Hepatic stellate cell (primary cell): ENCODE measurements at regions not wholly inside any gene's neighbourhood (a gene's known extent, or its start where the extent isn't known, plus 50 kb on each side); places are given as distances from the start of the nearest gene placed in this dataset.

ENCODE experiments used
- DNase-seq: peaks from one replicate; pipeline ENCODE4 v3.0.0; 2011; ENCODE audit warnings: low spot score

- no peak for DNase-seq
These were observed 131.1 kb upstream of the COL21A1 start for GRCh38 chr6:56378507-56378906.

DNA sequence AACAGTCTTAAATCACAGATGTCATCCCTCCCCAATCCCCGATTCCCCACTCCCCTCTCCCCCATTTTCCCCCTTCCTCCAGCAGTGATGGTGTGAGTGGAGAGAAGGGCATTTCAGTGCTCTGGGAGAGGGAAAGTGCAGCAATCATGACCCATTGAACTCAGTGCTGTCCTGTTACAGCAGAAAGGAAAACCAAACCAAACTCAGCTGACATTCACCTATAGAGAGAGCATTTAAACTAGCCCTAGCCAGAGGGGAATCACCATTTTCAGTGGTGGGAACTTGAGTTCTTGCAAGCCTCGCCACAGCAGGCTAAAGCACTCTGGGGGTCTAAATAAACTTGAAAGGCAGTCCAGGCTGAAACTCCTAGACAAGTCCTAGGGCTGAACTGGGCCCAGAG is 129.9 kb upstream of the COL21A1 start:
- no peak for DNase-seq

DNA sequence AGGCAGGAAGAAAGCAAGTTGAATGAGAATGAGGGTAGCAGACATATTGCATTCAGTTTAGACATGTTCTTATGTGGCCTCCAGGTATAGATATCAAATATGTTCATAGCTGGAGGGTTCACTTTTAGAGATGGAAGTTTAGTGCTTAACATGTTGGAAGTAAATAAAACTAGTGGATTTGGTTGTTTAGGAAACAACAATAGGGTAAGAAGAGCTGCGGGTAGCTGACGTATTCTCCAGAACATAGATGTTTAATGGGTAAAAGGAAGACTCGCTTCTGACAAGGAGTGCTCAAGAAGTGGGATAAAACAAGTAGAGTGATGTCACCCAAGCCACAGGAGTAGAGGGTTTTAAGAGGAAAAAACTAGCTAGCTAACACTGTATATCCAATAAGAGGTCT is 128.4 kb upstream of the COL21A1 start:
- no peak for DNase-seq

GRCh38 chr6:56374841-56375369 is 127.5 kb upstream of the COL21A1 start:
- DNase-seq, result no peak

DNA sequence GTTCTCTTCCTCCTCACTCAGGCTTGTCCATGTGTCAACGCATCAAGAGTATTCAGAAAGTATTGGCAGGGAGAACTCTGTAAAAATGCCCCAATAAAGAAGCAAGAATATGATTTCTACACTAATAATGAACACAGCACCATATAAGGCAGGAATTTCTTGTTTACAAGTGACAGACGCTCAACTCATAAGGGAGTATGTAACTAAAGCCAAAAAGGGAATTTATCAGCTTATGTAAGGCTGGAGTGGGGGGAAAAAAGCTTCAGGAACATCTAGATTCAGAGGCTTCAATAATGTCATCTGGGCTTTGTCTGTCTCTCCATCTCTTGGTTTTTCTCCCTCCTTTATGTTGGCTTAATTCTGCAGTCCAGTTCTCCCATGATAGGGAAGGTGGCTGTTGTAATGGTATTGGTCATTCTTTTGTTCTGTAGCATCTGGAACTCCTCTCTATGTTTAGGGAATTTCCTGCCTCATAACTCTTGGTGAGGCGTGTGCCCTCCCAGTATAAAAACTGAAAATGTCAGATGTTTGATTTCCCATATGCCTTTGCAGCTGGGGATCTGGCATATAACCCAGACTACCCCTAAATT is 125.1 kb upstream of the COL21A1 start:
- no peak for DNase-seq

- DNase-seq, result no peak
These were observed 123.3 kb upstream of the COL21A1 start for GRCh38 chr6:56370561-56371211.

GRCh38 chr6:56370127-56370540 is 122.8 kb upstream of the COL21A1 start:
- peak; percentile 37 for DNase-seq

- no peak for DNase-seq
These were observed 121.1 kb upstream of the COL21A1 start for GRCh38 chr6:56368491-56368890.

DNA sequence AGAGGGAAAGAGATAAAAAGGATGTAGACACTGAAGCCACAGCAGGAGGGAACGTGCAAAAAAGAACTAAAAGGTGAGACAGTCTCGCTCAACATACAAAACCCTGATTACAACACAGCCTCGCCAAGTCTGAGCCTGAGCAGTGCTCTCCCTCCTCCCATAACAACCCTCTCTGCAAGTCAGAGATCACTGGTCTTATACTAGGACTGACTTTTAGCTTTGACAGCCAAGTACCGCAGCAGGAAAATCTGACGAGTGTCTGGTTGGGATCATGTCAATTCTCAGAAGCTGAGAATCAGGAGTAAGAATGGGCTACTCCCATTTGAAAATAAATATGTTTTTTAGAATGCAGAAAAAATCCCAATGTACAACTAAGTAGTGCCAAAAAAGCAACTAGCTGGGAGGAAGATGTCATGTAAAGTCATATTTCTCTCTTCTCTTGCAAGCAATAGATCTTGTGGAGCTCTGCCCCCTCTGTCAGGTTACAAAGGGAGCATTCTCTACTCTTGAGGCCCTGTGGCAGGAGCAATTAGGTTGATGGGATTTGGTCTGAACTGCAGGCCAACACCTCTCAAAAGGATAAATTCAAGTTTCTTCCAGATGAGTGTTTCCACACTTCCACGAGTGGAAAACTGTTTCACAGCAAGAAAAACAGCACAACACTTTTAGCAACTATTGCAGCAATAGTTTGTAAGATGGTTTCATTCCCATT is 118.9 kb upstream of the COL21A1 start:
- DNase-seq, result no peak

DNA sequence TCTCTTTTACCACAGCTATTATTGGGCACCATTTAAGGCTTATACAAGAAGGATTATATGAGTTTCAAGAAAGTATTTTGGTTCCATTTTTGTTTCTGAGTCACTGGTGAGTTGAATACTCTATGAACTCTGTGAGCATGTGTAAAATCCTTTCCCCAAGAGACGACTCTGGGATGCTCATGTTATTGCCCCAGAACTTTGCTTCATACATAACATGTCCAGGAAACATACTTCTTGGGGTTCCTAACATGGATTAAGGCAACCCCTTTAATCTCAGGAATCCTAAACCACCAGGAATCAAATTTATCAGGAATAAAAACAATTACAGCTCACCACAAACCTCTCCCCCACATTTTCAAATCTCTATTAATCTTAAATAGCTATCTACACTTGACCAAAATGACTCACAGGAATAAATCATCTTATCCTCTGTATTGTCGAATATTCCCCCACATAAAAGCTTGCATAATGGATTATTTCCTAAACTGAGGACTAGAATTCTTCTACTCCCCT is 117.5 kb upstream of the COL21A1 start:
- no peak for DNase-seq

- no peak for DNase-seq
These were observed 117.0 kb upstream of the COL21A1 start for GRCh38 chr6:56364431-56364826.

DNA sequence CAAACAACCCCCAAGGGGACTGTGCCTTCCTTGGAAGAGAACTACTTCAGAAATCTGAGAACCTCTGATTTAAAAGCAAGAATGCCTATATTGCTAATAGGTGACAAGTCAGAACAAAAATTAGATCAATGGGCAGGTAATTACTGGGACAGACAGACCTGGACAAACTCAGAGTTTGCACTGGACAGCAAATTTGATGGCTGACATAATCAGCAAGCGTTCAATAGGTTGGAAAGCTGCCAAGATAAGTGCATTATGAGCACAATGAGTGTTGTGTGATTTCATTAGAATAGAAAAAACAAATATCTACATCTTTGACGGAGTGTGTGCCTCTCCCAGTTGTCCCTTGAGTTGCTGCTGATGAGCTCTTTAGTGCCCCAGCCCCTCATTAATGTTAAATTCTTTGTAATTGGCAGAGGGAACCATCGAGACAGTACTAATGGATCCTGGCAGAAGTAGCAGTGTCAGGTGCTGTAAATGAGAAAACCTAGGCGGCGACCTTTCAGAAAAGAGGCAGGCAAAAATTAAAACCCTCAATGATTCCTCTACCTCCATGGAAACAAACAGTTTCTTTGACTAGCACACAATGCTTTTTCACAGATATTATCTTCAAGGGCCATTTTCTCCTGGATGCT is 116.5 kb upstream of the COL21A1 start:
- DNase-seq, result no peak

- no peak for DNase-seq
These were observed 114.4 kb upstream of the COL21A1 start for GRCh38 chr6:56361812-56362211.

GRCh38 chr6:56359201-56359899 is 112.0 kb upstream of the COL21A1 start:
- DNase-seq, result no peak

GRCh38 chr6:56357616-56358373 is 110.4 kb upstream of the COL21A1 start:
- no peak for DNase-seq

DNA sequence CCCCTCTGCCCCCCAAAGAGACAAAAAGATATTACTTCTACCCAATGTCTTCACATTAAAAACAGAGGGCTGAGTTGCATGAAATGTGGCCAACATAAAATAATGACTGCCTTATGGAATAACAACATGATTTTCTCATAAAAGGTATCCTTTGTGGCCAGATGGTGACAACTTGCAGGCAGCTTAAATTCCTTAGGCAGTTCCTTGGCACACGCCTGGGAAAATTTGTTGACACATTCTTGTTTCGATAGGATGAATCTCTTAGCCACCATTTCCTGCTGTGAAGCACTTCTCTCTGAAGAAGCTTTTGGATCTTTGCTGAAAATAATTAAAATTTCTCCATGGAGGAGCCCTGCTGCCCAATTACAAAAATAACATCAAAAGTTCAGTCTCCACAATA is 109.0 kb upstream of the COL21A1 start:
- no peak for DNase-seq

DNA sequence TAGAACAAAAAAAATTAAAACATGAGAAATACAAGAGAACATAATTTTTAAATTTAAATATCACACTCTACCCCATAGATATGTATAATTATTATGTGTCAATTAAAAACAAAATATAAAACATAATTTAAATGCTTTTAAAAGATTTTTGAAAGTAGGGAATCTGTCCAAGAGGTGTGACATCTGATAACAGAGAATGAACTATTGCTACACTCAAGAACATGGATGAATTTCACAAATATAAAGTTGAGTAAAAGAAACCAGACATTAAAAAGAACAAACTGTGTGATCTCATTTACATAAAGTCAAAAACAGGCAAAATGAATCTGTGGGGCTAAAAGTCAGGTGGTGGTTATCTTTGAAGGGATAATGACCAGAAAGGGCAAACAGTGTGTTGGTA is 106.5 kb upstream of the COL21A1 start:
- DNase-seq, result no peak

- DNase-seq, result no peak
These were observed 103.4 kb upstream of the COL21A1 start for GRCh38 chr6:56350628-56351260.

DNA sequence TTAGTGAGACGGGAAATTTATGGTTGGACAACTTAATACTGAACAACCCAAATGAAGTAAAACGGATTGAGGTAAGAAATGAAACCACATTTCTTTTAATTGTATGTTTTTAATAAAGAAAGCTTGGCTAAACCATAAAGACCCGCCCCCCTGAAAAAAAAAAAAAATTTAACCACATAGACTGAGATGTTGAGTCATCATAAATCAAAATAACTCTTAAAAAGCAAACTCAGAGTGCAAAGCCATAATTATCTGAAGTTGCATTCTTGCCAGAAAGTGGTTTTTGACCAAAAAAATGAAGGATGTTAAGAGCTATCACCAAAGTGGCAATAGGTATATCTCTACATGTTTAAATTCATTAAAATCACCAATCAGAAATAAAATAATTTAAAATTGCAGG is 101.8 kb upstream of the COL21A1 start:
- no peak for DNase-seq

GRCh38 chr6:56348578-56348977 is 101.2 kb upstream of the COL21A1 start:
- no peak for DNase-seq

GRCh38 chr6:56347526-56347925 is 100.1 kb upstream of the COL21A1 start:
- no peak for DNase-seq
